ENCODE measurements at regions not wholly inside any gene's neighbourhood (a gene's known extent, or its start where the extent isn't known, plus 50 kb on each side); places are given as distances from the start of the nearest gene placed in this dataset.

DNA sequence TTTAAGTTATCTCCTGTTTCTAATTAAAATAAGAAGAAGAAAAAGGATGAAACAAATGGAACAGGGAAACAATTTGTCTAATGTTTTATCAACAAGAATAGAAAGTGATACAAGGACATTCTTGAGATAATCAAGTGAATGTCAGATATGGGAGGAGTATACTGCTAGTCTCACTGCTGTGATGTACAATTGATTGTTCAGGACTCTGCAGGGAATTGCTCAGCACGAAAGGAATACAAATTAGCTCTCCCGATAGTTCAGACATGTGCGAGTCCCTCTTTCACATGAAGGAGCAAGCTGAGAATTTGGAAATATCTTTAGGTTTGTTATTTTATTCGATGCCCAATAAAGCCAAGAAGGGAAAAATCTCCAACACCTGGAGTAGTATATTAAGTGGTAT is 57.3 kb upstream of the FSTL5 start:
- no peak overlapping the region for H3K4me2 ChIP-seq (ENCODE audit: low read length)
- H4K20me1 ChIP-seq (ENCODE audit: insufficient read depth, low read length): no peaks in the 10 kb centered on the region
- no peaks in the 10 kb centered on the region for H3K79me2 ChIP-seq (ENCODE audit: low read length)
- no peaks in the 10 kb centered on the region for H3K9me3 ChIP-seq (ENCODE audit: insufficient read depth, low read length)
- H3K27ac ChIP-seq (ENCODE audit: low read length): no peak overlapping the region
- no peak for TF ChIP-seq EZH2phosphoT487 (IDR thresholded peaks at IDR 0.05; ENCODE audit: low read depth)
- TF ChIP-seq, protein P1, sequence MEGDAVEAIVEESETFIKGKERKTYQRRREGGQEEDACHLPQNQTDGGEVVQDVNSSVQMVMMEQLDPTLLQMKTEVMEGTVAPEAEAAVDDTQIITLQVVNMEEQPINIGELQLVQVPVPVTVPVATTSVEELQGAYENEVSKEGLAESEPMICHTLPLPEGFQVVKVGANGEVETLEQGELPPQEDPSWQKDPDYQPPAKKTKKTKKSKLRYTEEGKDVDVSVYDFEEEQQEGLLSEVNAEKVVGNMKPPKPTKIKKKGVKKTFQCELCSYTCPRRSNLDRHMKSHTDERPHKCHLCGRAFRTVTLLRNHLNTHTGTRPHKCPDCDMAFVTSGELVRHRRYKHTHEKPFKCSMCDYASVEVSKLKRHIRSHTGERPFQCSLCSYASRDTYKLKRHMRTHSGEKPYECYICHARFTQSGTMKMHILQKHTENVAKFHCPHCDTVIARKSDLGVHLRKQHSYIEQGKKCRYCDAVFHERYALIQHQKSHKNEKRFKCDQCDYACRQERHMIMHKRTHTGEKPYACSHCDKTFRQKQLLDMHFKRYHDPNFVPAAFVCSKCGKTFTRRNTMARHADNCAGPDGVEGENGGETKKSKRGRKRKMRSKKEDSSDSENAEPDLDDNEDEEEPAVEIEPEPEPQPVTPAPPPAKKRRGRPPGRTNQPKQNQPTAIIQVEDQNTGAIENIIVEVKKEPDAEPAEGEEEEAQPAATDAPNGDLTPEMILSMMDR (IDR thresholded peaks at IDR 0.05; ENCODE audit: low read depth, low read length): no peak
- H3K9ac ChIP-seq (ENCODE audit: low read length): no peak overlapping the region
- H3K27me3 ChIP-seq (ENCODE audit: low read depth, low read length): no peaks in the 10 kb centered on the region
- no peak overlapping the region for H2AFZ ChIP-seq (ENCODE audit: low read depth, low read length)
- H3K36me3 ChIP-seq (replicated peaks; ENCODE audit: low read depth, low read length): no peaks in the 10 kb centered on the region
- no peak overlapping the region for H3K4me3 ChIP-seq (ENCODE audit: low read length)
- no peaks in the 10 kb centered on the region for H3K4me1 ChIP-seq (ENCODE audit: low read length)
